IMR-90 (cell line): ENCODE measurements at regions not wholly inside any gene's neighbourhood (a gene's known extent, or its start where the extent isn't known, plus 50 kb on each side); places are given as distances from the start of the nearest gene placed in this dataset.

Experiments used
- ATAC-seq: fragments of 200-7000 bp; cut with Tn5 transposase; 2 replicates; pipeline ENCODE4 v1.9.1; 2020; ENCODE audit warnings: low read depth, mild to moderate bottlenecking, moderate library complexity
- BruUV-seq: library from RNA; stranded (reverse); fragments of 400-500 nt; replicated peaks from 2 replicates; lab custom pipeline; 2021; lab: Mats Ljungman, UMichigan
- CTCF ChIA-PET: fragments of 300-600 bp; formaldehyde crosslinking; extraction: SDS; loops from one replicate; lab custom pipeline; 2021; ENCODE audit warnings: antibody characterized with exemption; lab: Yijun Ruan, JAX
- POLR2A ChIA-PET: fragments of 300-600 bp; sonication (Branson Sonifier 250); formaldehyde crosslinking; loops from one replicate; lab custom pipeline; 2022; ENCODE audit warnings: antibody characterized with exemption; ENCODE audit not compliant: unreplicated experiment; lab: Charles Lee
- DNase-seq: peaks from one replicate; pipeline ENCODE4 v3.0.0; 2013
- H2AFZ ChIP-seq: replicated peaks from 2 replicates; pipeline ENCODE3; 2013; ENCODE audit warnings: low read length, mild to moderate bottlenecking; ENCODE audit not compliant: poor library complexity
- H2AK5ac ChIP-seq: 2 replicates; pipeline ENCODE4 v1.6.1; 2013; ENCODE audit warnings: low read depth, low read length, inconsistent platforms
- H2AK9ac ChIP-seq: replicated peaks from 2 replicates; pipeline ENCODE3; 2013; ENCODE audit warnings: mild to moderate bottlenecking, low read depth, low read length, moderate library complexity; ENCODE audit not compliant: poor library complexity
- H2BK120ac ChIP-seq: 2 replicates; pipeline ENCODE4 v1.6.1; 2013; ENCODE audit warnings: low read depth, low read length, inconsistent platforms
- H2BK15ac ChIP-seq: 3 replicates; pipeline ENCODE4 v1.6.1; 2013; ENCODE audit warnings: low read depth, low read length, inconsistent platforms
- H2BK20ac ChIP-seq: 2 replicates; pipeline ENCODE4 v1.6.1; 2013; ENCODE audit warnings: low read depth, mild to moderate bottlenecking, inconsistent platforms, low read length, moderate library complexity
- H2BK5ac ChIP-seq: 2 replicates; pipeline ENCODE4 v1.6.1; 2013; ENCODE audit warnings: mild to moderate bottlenecking, low read depth, low read length, inconsistent platforms; ENCODE audit not compliant: poor library complexity, severe bottlenecking
- H3K14ac ChIP-seq: replicated peaks from 2 replicates; pipeline ENCODE4 v1.6.1; 2013; ENCODE audit warnings: low read depth, low read length, inconsistent platforms
- H3K18ac ChIP-seq: 2 replicates; pipeline ENCODE4 v1.6.1; 2013; ENCODE audit warnings: low read depth, low read length, control low read depth
- H3K23ac ChIP-seq: 2 replicates; pipeline ENCODE4 v1.6.1; 2013; ENCODE audit warnings: low read depth, low read length, inconsistent platforms
- H3K27ac ChIP-seq: 2 replicates; pipeline ENCODE4 v1.5.1; 2013; ENCODE audit warnings: mild to moderate bottlenecking, control low read depth, low read length; ENCODE audit not compliant: insufficient read depth
- H3K27me3 ChIP-seq: 2 replicates; pipeline ENCODE4 v1.6.1; 2013; ENCODE audit warnings: low read length; ENCODE audit not compliant: control insufficient read depth, insufficient read depth
- H3K36me3 ChIP-seq: 2 replicates; pipeline ENCODE4 v1.6.1; 2013; ENCODE audit warnings: low read length, mixed read lengths; ENCODE audit not compliant: control insufficient read depth, insufficient read depth
- H3K4ac ChIP-seq: 2 replicates; pipeline ENCODE4 v1.6.1; 2013; ENCODE audit warnings: low read depth, low read length, inconsistent platforms
- H3K4me1 ChIP-seq: 2 replicates; pipeline ENCODE4 v1.6.1; 2013; ENCODE audit warnings: low read length, mixed read lengths; ENCODE audit not compliant: control insufficient read depth, insufficient read depth
- H3K4me2 ChIP-seq: 2 replicates; pipeline ENCODE4 v1.6.1; 2013; ENCODE audit warnings: low read depth, mild to moderate bottlenecking, control low read depth, low read length, moderate library complexity
- H3K4me3 ChIP-seq: 2 replicates; pipeline ENCODE4 v1.5.1; 2013; ENCODE audit warnings: low read depth, mild to moderate bottlenecking, control low read depth, low read length, moderate library complexity; ENCODE audit not compliant: insufficient read depth
- H3K56ac ChIP-seq: 2 replicates; pipeline ENCODE4 v1.6.1; 2013; ENCODE audit warnings: low read length, inconsistent platforms; ENCODE audit not compliant: insufficient read depth; ENCODE audit errors: extremely low read depth
- H3K79me1 ChIP-seq, 2 experiments: 2 replicates each; pipeline ENCODE4 v1.6.1; 2013; ENCODE audit warnings: low read length in 2 of 2, inconsistent platforms in 1 of 2, low read depth in 1 of 2
- H3K9ac ChIP-seq: 2 replicates; pipeline ENCODE4 v1.6.1; 2013; ENCODE audit warnings: low read depth, low read length, control low read depth
- H3K9me1 ChIP-seq: 2 replicates; pipeline ENCODE4 v1.6.1; 2013; ENCODE audit warnings: low read length, inconsistent platforms; ENCODE audit not compliant: insufficient read depth
- H3K9me3 ChIP-seq: 2 replicates; pipeline ENCODE4 v1.6.1; 2013; ENCODE audit warnings: low read length; ENCODE audit not compliant: control insufficient read depth, insufficient read depth
- H4K20me1 ChIP-seq: 2 replicates; pipeline ENCODE4 v1.6.1; 2013; ENCODE audit warnings: low read length, inconsistent platforms; ENCODE audit not compliant: insufficient read depth
- H4K5ac ChIP-seq: 2 replicates; pipeline ENCODE4 v1.6.1; 2013; ENCODE audit warnings: mild to moderate bottlenecking, low read depth, low read length, control low read depth
- H4K8ac ChIP-seq, 2 experiments: 2 replicates each; pipeline ENCODE4 v1.6.1; 2013; ENCODE audit warnings: low read depth in 2 of 2, low read length in 2 of 2, control low read depth in 1 of 2, inconsistent platforms in 1 of 2
- H4K91ac ChIP-seq: 2 replicates; pipeline ENCODE4 v1.6.1; 2013; ENCODE audit warnings: low read depth, low read length, inconsistent platforms; ENCODE audit not compliant: insufficient read depth
- CHD1 ChIP-seq: IDR thresholded peaks from 2 replicates; pipeline ENCODE4 v1.6.1; 2012; ENCODE audit warnings: low read depth, low read length, improper control_type of control experiment
- FOS ChIP-seq: fragments of 150-350 bp; IDR thresholded peaks from 2 replicates; pipeline ENCODE4 v1.6.1; 2016; ENCODE audit warnings: low read depth, low read length
- MAFK ChIP-seq: IDR thresholded peaks from 2 replicates; pipeline ENCODE4 v1.6.1; 2012; ENCODE audit warnings: low read depth, low read length, improper control_type of control experiment
- MAZ ChIP-seq: IDR thresholded peaks from 2 replicates; pipeline ENCODE4 v1.6.1; 2012; ENCODE audit warnings: low read depth, mild to moderate bottlenecking, low read length, improper control_type of control experiment, moderate library complexity, borderline replicate concordance
- POLR2A ChIP-seq: IDR thresholded peaks from 2 replicates; pipeline ENCODE4 v1.6.1; 2012; ENCODE audit warnings: mild to moderate bottlenecking, low read depth, low read length
- RAD21 ChIP-seq: IDR thresholded peaks from 2 replicates; pipeline ENCODE4 v1.6.1; 2012; ENCODE audit warnings: low read length, improper control_type of control experiment
- RFX5 ChIP-seq: IDR thresholded peaks from 2 replicates; pipeline ENCODE4 v1.8.0; 2012; ENCODE audit warnings: low read depth, mild to moderate bottlenecking, low read length, moderate library complexity
- SMC3 ChIP-seq: fragments of 150-350 bp; IDR thresholded peaks from 2 replicates; pipeline ENCODE4 v1.6.1; 2016; ENCODE audit warnings: low read depth, mild to moderate bottlenecking, antibody characterized with exemption, low read length, moderate library complexity
- WGBS, 2 experiments: methylation state at CpG; one replicate each; pipeline versions ENCODE4 v1.1.5 to v1.1.7; 2013; ENCODE audit warnings: missing lambda C conversion rate in 2 of 2; ENCODE audit not compliant: insufficient read length in 1 of 2; ENCODE audit errors: extremely low coverage in 2 of 2; 5-methylcytosine and 5-hydroxymethylcytosine counted together
- dilution Hi-C: fragments of 300-500 bp; cut with HindIII; formaldehyde crosslinking; loops from one replicate; pipeline ENCODE4 v1.14.3; 2018; ENCODE audit warnings: low sequenced_read_pairs; ENCODE audit not compliant: unreplicated experiment
- in situ Hi-C: fragments of 300-500 bp; cut with MboI; formaldehyde crosslinking; loops from 3 replicates; pipeline ENCODE4 v1.14.3; 2019; ENCODE audit warnings: low sequenced_read_pairs, inconsistent platforms, mixed read lengths
- intact Hi-C: fragments of 100-400 bp; cut with micrococcal nuclease; formaldehyde crosslinking; loops from 2 replicates; pipeline ENCODE4 v1.10.0; 2022
- TF ChIP-seq, protein P1 (sequence below): fragments of 150-350 bp; IDR thresholded peaks from 2 replicates; pipeline ENCODE4 v1.6.1; 2016; ENCODE audit warnings: low read depth, mild to moderate bottlenecking, low read length, moderate library complexity, borderline replicate concordance

DNA sequence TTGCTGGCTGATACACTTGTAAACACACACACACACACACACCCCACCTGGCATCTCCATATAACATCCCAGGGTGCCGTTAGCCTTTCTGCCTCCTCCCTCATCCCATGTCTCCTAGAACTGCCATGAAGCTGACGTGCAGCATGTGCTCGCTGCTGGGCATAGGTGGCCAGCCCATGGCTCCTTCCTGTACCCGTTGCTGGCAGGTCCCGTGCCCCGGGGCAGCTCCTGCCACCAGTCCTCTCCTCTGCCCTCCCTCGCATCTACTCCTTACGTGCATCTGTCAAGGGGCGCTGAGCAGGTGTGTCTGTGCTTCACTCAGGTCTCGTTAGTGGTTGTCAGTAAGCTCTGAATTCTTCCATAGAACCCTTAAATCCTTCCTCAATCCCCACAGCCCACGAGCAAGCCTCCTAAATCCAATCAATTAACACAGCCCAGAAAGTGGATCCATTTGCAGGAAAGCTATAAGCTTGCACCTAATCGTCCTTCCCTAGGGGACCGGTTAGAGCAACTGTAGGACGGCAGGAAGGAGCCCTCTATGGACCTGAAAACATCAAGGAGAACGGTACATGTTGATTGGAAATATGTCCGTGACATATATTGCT is 218.1 kb upstream of the FOXF1 start:
- peak overlapping the region; percentile 37 for H2AK9ac ChIP-seq
- H3K27me3 ChIP-seq, result peaks cover 5% of the 10 kb centered on the region
- H2BK120ac ChIP-seq, result peak overlapping the region; percentile 90
- H3K4me2 ChIP-seq, result no peak overlapping the region
- BruUV-seq, result no TSS peak
- dilution Hi-C loops, result no loop called here
- ChIA-PET POLR2A (no interaction called here), CTCF (no interaction called here)
- H3K4me1 ChIP-seq, result peaks cover 32% of the 10 kb centered on the region
- no peak overlapping the region for H2BK5ac ChIP-seq
- WGBS, 2 experiments, result 83% methylated on average over 10 of the region's 16 CpGs; no CpG with 5 or more reads in 1 of the 2 experiments
- H2BK20ac ChIP-seq, result peak overlapping the region; percentile 89
- H2AK5ac ChIP-seq, result peak overlapping the region; percentile 95
- peak overlapping the region; percentile 53; the same call in 1 of the 2 replicates for H4K5ac ChIP-seq
- H3K4me3 ChIP-seq, result no peak overlapping the region
- H4K8ac ChIP-seq, result peak overlapping the region; percentile 18 to 78; a peak in 1 of 4 replicates
- peak overlapping the region; percentile 81 for H3K4ac ChIP-seq
- H2BK15ac ChIP-seq, result peak overlapping the region; percentile 73; the same call in 2 of the 3 replicates
- no peak overlapping the region for H3K9ac ChIP-seq
- no peak for ATAC-seq
- peak overlapping the region; percentile 74 for H3K23ac ChIP-seq
- in situ Hi-C loops, result loop anchor here (10.0 kb wide), 1 partner anchor 67 kb away; no protein-coding TSS in a partner anchor
- intact Hi-C loops, result no loop called here
- TF ChIP-seq MAFK (no peak), MAZ (no peak), RAD21 (no peak), RFX5 (no peak), CHD1 (no peak), FOS (no peak), POLR2A (no peak), SMC3 (no peak)
- TF ChIP-seq, protein P1, sequence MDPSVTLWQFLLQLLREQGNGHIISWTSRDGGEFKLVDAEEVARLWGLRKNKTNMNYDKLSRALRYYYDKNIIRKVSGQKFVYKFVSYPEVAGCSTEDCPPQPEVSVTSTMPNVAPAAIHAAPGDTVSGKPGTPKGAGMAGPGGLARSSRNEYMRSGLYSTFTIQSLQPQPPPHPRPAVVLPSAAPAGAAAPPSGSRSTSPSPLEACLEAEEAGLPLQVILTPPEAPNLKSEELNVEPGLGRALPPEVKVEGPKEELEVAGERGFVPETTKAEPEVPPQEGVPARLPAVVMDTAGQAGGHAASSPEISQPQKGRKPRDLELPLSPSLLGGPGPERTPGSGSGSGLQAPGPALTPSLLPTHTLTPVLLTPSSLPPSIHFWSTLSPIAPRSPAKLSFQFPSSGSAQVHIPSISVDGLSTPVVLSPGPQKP, result no peak
- peak overlapping the region; percentile 10; the same call in 1 of the 2 replicates for H3K56ac ChIP-seq
- H3K14ac ChIP-seq, result peak overlapping the region; percentile 53
- DNase-seq, result no peak
- H4K20me1 ChIP-seq, result no peaks in the 10 kb centered on the region
- H3K79me1 ChIP-seq, result peaks cover 8 to 43% of the 10 kb centered on the region in 2 experiments; a peak in 3 of 4 replicates
- peaks cover 34% of the 10 kb centered on the region for H3K9me1 ChIP-seq
- H3K36me3 ChIP-seq, result no peaks in the 10 kb centered on the region
- peak overlapping the region; percentile 19; the same call in 1 of the 2 replicates for H3K18ac ChIP-seq
- H3K27ac ChIP-seq, result no peak overlapping the region
- H2AFZ ChIP-seq, result peak overlapping the region; percentile 56
- H3K9me3 ChIP-seq, result no peaks in the 10 kb centered on the region
- peak overlapping the region; percentile 77 for H4K91ac ChIP-seq
